ENCODE measurements at regions not wholly inside any gene's neighbourhood (a gene's known extent, or its start where the extent isn't known, plus 50 kb on each side); places are given as distances from the start of the nearest gene placed in this dataset.
"Not testable (repeated sequence)": the region's sequence is repeated elsewhere in the genome, so short reads cannot be mapped to it uniquely, and the experiment has no call there.

GRCh38 chr1:60849401-60849800 is 233.0 kb upstream of the NFIA start:
- DNase-seq (ENCODE audit: low read depth) = no peak

GRCh38 chr1:60848583-60849188 is 233.7 kb upstream of the NFIA start:
- peak; percentile 40 for DNase-seq (ENCODE audit: low read depth)

GRCh38 chr1:60847855-60848582 is 234.3 kb upstream of the NFIA start:
- DNase-seq (ENCODE audit: low read depth) = no peak

GRCh38 chr1:60847391-60847790 is 235.0 kb upstream of the NFIA start:
- DNase-seq (ENCODE audit: low read depth) = peak; percentile 22

GRCh38 chr1:60845659-60846058 is 236.7 kb upstream of the NFIA start:
- DNase-seq (ENCODE audit: low read depth) = not testable (repeated sequence)

- DNase-seq (ENCODE audit: low read depth) = no peak
These were observed 240.1 kb upstream of the NFIA start for GRCh38 chr1:60842304-60842703.

GRCh38 chr1:60841116-60842046 is 241.0 kb upstream of the NFIA start:
- DNase-seq (ENCODE audit: low read depth) = no peak

GRCh38 chr1:60840476-60840875 is 241.9 kb upstream of the NFIA start:
- DNase-seq (ENCODE audit: low read depth) = not testable (repeated sequence)

- no peak for DNase-seq (ENCODE audit: low read depth)
These were observed 246.7 kb upstream of the NFIA start for GRCh38 chr1:60835649-60836048.

- DNase-seq (ENCODE audit: low read depth) = no peak
These were observed 249.2 kb upstream of the NFIA start for GRCh38 chr1:60833173-60833572.

GRCh38 chr1:60832367-60832766 is 250.0 kb upstream of the NFIA start:
- no peak for DNase-seq (ENCODE audit: low read depth)

GRCh38 chr1:60831780-60832179 is 250.6 kb upstream of the NFIA start:
- no peak for DNase-seq (ENCODE audit: low read depth)

- DNase-seq (ENCODE audit: low read depth) = no peak
These were observed 253.4 kb upstream of the NFIA start for GRCh38 chr1:60828944-60829343.

- DNase-seq (ENCODE audit: low read depth) = no peak
These were observed 255.9 kb upstream of the NFIA start for GRCh38 chr1:60826320-60827094.

- no peak for DNase-seq (ENCODE audit: low read depth)
These were observed 256.8 kb upstream of the NFIA start for GRCh38 chr1:60825593-60825992.

- DNase-seq (ENCODE audit: low read depth) = no peak
These were observed 259.2 kb upstream of the NFIA start for GRCh38 chr1:60823151-60823550.

GRCh38 chr1:60822252-60822651 is 260.1 kb upstream of the NFIA start:
- no peak for DNase-seq (ENCODE audit: low read depth)

GRCh38 chr1:60821156-60821555 is 261.2 kb upstream of the NFIA start:
- no peak for DNase-seq (ENCODE audit: low read depth)

- DNase-seq (ENCODE audit: low read depth) = no peak
These were observed 263.2 kb upstream of the NFIA start for GRCh38 chr1:60818969-60819701.

GRCh38 chr1:60813071-60813470 is 269.3 kb upstream of the NFIA start:
- peak; percentile 42 for DNase-seq (ENCODE audit: low read depth)
